ENCODE measurements at regions not wholly inside any gene's neighbourhood (a gene's known extent, or its start where the extent isn't known, plus 50 kb on each side); places are given as distances from the start of the nearest gene placed in this dataset.

GRCh38 chr14:27078191-27078590, 480.4 kb upstream of the NOVA1 start:
- Histone ChIP-seq H3K36me3 (ENCODE audit: low read length) (no peaks in the 10 kb centered on the region), H3F3A (ENCODE audit: insufficient read depth) (no peaks in the 10 kb centered on the region), H3K9me2 (replicated peaks; ENCODE audit: insufficient read depth, low read length) (no peaks in the 10 kb centered on the region), H2AFZ (ENCODE audit: low read depth, low read length, severe bottlenecking) (no peak overlapping the region), H3K79me2 (ENCODE audit: insufficient read depth, low read length) (no peaks in the 10 kb centered on the region), H3K4me3 (ENCODE audit: insufficient read depth, low read length, poor library complexity, severe bottlenecking) (no peak overlapping the region), H3K27ac (ENCODE audit: low read depth, low read length) (no peak overlapping the region), H3K4me2 (ENCODE audit: low read depth, low read length, poor library complexity, severe bottlenecking) (no peak overlapping the region), H3K9ac (ENCODE audit: low read length) (no peak overlapping the region), H3K9me3 (ENCODE audit: insufficient read depth, low read length) (0 out of 2 replicates have a peak, but pooled peaks cover 9% of the 10 kb centered on the region), H4K20me1 (ENCODE audit: low read depth, low read length) (no peaks in the 10 kb centered on the region), H3K27me3 (ENCODE audit: low read length) (no peaks in the 10 kb centered on the region)
- TF ChIP-seq EZH2phosphoT487 (conservative IDR thresholded peaks at IDR 0.05; ENCODE audit: low read length): no peak

GRCh38 chr14:27079716-27080115, 481.9 kb upstream of the NOVA1 start:
- Histone ChIP-seq H3F3A (ENCODE audit: insufficient read depth) (no peaks in the 10 kb centered on the region), H3K79me2 (ENCODE audit: insufficient read depth, low read length) (no peaks in the 10 kb centered on the region), H3K9me3 (ENCODE audit: insufficient read depth, low read length) (0 out of 2 replicates have a peak, but pooled peaks cover 8% of the 10 kb centered on the region), H3K4me2 (ENCODE audit: low read depth, low read length, poor library complexity, severe bottlenecking) (no peak overlapping the region), H3K4me3 (ENCODE audit: insufficient read depth, low read length, poor library complexity, severe bottlenecking) (no peak overlapping the region), H3K9ac (ENCODE audit: low read length) (no peak overlapping the region), H3K27me3 (ENCODE audit: low read length) (no peaks in the 10 kb centered on the region), H3K9me2 (replicated peaks; ENCODE audit: insufficient read depth, low read length) (no peaks in the 10 kb centered on the region), H2AFZ (ENCODE audit: low read depth, low read length, severe bottlenecking) (no peak overlapping the region), H3K27ac (ENCODE audit: low read depth, low read length) (no peak overlapping the region), H4K20me1 (ENCODE audit: low read depth, low read length) (no peaks in the 10 kb centered on the region), H3K36me3 (ENCODE audit: low read length) (no peaks in the 10 kb centered on the region)
- TF ChIP-seq EZH2phosphoT487 (conservative IDR thresholded peaks at IDR 0.05; ENCODE audit: low read length): no peak
- no peak for TF ChIP-seq CTCF (IDR thresholded peaks at IDR 0.05; ENCODE audit: insufficient read depth, low read length, poor library complexity, severe bottlenecking)

DNA sequence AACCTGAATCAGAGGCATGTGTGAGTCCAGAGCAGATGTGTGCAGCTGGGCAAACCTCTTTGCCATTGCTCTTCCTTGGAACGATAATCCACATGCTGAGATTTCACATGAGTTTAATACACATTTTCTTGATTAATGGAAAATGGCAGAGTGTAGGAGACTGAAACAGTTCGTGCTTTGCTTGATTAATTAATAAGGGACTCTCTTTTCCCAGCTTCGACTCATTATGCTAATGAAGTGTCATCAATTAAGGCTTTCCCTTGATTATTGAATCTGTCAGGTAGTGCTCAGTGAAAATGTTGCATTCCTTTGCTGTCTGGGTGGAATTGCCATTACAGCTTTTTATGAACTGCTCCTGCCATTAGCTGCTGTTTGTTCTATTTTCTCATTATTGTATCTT, 487.7 kb upstream of the NOVA1 start:
- Histone ChIP-seq H3K36me3 (ENCODE audit: low read length) (no peaks in the 10 kb centered on the region), H3K27me3 (ENCODE audit: low read length) (no peaks in the 10 kb centered on the region), H4K20me1 (ENCODE audit: low read depth, low read length) (no peaks in the 10 kb centered on the region), H3K9me2 (replicated peaks; ENCODE audit: insufficient read depth, low read length) (no peaks in the 10 kb centered on the region), H3K4me3 (ENCODE audit: insufficient read depth, low read length, poor library complexity, severe bottlenecking) (no peak overlapping the region), H3K9ac (ENCODE audit: low read length) (no peak overlapping the region), H3F3A (ENCODE audit: insufficient read depth) (no peaks in the 10 kb centered on the region), H3K4me2 (ENCODE audit: low read depth, low read length, poor library complexity, severe bottlenecking) (no peak overlapping the region), H3K27ac (ENCODE audit: low read depth, low read length) (no peak overlapping the region), H3K79me2 (ENCODE audit: insufficient read depth, low read length) (no peaks in the 10 kb centered on the region), H2AFZ (ENCODE audit: low read depth, low read length, severe bottlenecking) (no peak overlapping the region), H3K9me3 (ENCODE audit: insufficient read depth, low read length) (no peaks in the 10 kb centered on the region)
- TF ChIP-seq CTCF (IDR thresholded peaks at IDR 0.05; ENCODE audit: insufficient read depth, low read length, poor library complexity, severe bottlenecking) (no peak), EZH2phosphoT487 (conservative IDR thresholded peaks at IDR 0.05; ENCODE audit: low read length) (no peak)

GRCh38 chr14:27090716-27091115, 492.9 kb upstream of the NOVA1 start:
- no peak overlapping the region for H3K4me3 ChIP-seq (ENCODE audit: insufficient read depth, low read length, poor library complexity, severe bottlenecking)
- TF ChIP-seq CTCF (IDR thresholded peaks at IDR 0.05; ENCODE audit: insufficient read depth, low read length, poor library complexity, severe bottlenecking): no peak
- no peak for TF ChIP-seq EZH2phosphoT487 (conservative IDR thresholded peaks at IDR 0.05; ENCODE audit: low read length)
- no peaks in the 10 kb centered on the region for H3K79me2 ChIP-seq (ENCODE audit: insufficient read depth, low read length)
- H3K9me2 ChIP-seq (replicated peaks; ENCODE audit: insufficient read depth, low read length): no peaks in the 10 kb centered on the region
- no peak overlapping the region for H2AFZ ChIP-seq (ENCODE audit: low read depth, low read length, severe bottlenecking)
- H3K36me3 ChIP-seq (ENCODE audit: low read length): no peaks in the 10 kb centered on the region
- H3F3A ChIP-seq (ENCODE audit: insufficient read depth): no peaks in the 10 kb centered on the region
- H3K27me3 ChIP-seq (ENCODE audit: low read length): no peaks in the 10 kb centered on the region
- no peaks in the 10 kb centered on the region for H3K9me3 ChIP-seq (ENCODE audit: insufficient read depth, low read length)
- no peak overlapping the region for H3K4me2 ChIP-seq (ENCODE audit: low read depth, low read length, poor library complexity, severe bottlenecking)
- H3K9ac ChIP-seq (ENCODE audit: low read length): no peak overlapping the region
- H4K20me1 ChIP-seq (ENCODE audit: low read depth, low read length): no peaks in the 10 kb centered on the region
- no peak overlapping the region for H3K27ac ChIP-seq (ENCODE audit: low read depth, low read length)

All from SU-DHL-6 (cell line).